ENCODE measurements at regions not wholly inside any gene's neighbourhood (a gene's known extent, or its start where the extent isn't known, plus 50 kb on each side); places are given as distances from the start of the nearest gene placed in this dataset.

GRCh38 chr6:44036699-44037101 lies 90.6 kb downstream of the MRPL14 start:
- DNase-seq (ENCODE audit: low spot score), result no peak
- no peak overlapping the region for H3K4me2 ChIP-seq
- H3K79me2 ChIP-seq, result no peaks in the 10 kb centered on the region
- no peak overlapping the region for H2AFZ ChIP-seq
- no peak overlapping the region for H3K27ac ChIP-seq
- no peak for TF ChIP-seq EZH2phosphoT487 (IDR thresholded peaks at IDR 0.05; ENCODE audit: low read depth, severe bottlenecking, unreplicated experiment)
- no peak for TF ChIP-seq EZH2 (IDR thresholded peaks at IDR 0.05; ENCODE audit: borderline replicate concordance)
- TF ChIP-seq, protein P1, sequence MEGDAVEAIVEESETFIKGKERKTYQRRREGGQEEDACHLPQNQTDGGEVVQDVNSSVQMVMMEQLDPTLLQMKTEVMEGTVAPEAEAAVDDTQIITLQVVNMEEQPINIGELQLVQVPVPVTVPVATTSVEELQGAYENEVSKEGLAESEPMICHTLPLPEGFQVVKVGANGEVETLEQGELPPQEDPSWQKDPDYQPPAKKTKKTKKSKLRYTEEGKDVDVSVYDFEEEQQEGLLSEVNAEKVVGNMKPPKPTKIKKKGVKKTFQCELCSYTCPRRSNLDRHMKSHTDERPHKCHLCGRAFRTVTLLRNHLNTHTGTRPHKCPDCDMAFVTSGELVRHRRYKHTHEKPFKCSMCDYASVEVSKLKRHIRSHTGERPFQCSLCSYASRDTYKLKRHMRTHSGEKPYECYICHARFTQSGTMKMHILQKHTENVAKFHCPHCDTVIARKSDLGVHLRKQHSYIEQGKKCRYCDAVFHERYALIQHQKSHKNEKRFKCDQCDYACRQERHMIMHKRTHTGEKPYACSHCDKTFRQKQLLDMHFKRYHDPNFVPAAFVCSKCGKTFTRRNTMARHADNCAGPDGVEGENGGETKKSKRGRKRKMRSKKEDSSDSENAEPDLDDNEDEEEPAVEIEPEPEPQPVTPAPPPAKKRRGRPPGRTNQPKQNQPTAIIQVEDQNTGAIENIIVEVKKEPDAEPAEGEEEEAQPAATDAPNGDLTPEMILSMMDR (IDR thresholded peaks at IDR 0.05; ENCODE audit: poor library complexity), result no peak
- no peaks in the 10 kb centered on the region for H3K9me2 ChIP-seq (replicated peaks; ENCODE audit: insufficient read depth)
- WGBS (ENCODE audit: low lambda C conversion rate, missing lambda C conversion rate), result 93% methylated on average over 9 of the region's 9 CpGs
- H3K9me3 ChIP-seq (ENCODE audit: low read depth), result no peaks in the 10 kb centered on the region
- no peaks in the 10 kb centered on the region for H4K20me1 ChIP-seq (ENCODE audit: insufficient read depth, poor library complexity, severe bottlenecking)
- peaks cover 1% of the 10 kb centered on the region for H3K4me1 ChIP-seq (ENCODE audit: insufficient read depth)
- H3K27me3 ChIP-seq, result no peaks in the 10 kb centered on the region
- H3K36me3 ChIP-seq (replicated peaks; ENCODE audit: insufficient read depth, low read depth), result no peaks in the 10 kb centered on the region
- no peak overlapping the region for H3K4me3 ChIP-seq

DNA sequence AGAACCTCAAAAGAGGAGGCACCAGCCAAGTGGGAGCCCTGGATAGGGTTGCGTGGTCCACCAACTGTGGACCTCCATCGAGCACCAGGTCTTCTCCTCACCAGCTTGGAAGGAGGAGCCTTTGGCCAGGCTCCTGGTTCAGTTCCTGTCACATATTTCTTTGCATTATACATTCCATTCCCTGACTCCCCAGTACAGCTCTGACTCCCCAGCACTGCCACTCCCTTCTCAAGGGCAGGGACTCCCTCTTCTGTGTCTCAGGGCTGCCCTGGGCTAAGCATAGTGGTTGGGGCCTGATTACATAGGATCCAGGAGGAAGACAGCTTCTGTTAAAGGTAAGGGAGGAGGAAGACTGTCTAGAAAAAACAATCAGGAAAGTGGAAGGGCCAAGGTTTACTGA lies 91.1 kb downstream of the MRPL14 start:
- no peak for DNase-seq (ENCODE audit: low spot score)
- H3K4me2 ChIP-seq, result no peak overlapping the region
- no peaks in the 10 kb centered on the region for H3K9me2 ChIP-seq (replicated peaks; ENCODE audit: insufficient read depth)
- H2AFZ ChIP-seq, result no peak overlapping the region
- H3K4me1 ChIP-seq (ENCODE audit: insufficient read depth), result no peaks in the 10 kb centered on the region
- WGBS (ENCODE audit: low lambda C conversion rate, missing lambda C conversion rate), result 100% methylated on average over 2 of the region's 2 CpGs
- no peaks in the 10 kb centered on the region for H4K20me1 ChIP-seq (ENCODE audit: insufficient read depth, poor library complexity, severe bottlenecking)
- H3K27me3 ChIP-seq, result no peaks in the 10 kb centered on the region
- TF ChIP-seq, protein P1 (IDR thresholded peaks at IDR 0.05; ENCODE audit: poor library complexity), result no peak
- no peak for TF ChIP-seq EZH2 (IDR thresholded peaks at IDR 0.05; ENCODE audit: borderline replicate concordance)
- TF ChIP-seq EZH2phosphoT487 (IDR thresholded peaks at IDR 0.05; ENCODE audit: low read depth, severe bottlenecking, unreplicated experiment), result no peak
- no peaks in the 10 kb centered on the region for H3K79me2 ChIP-seq
- no peaks in the 10 kb centered on the region for H3K36me3 ChIP-seq (replicated peaks; ENCODE audit: insufficient read depth, low read depth)
- H3K27ac ChIP-seq, result no peak overlapping the region
- no peaks in the 10 kb centered on the region for H3K9me3 ChIP-seq (ENCODE audit: low read depth)
- H3K4me3 ChIP-seq, result no peak overlapping the region

DNA sequence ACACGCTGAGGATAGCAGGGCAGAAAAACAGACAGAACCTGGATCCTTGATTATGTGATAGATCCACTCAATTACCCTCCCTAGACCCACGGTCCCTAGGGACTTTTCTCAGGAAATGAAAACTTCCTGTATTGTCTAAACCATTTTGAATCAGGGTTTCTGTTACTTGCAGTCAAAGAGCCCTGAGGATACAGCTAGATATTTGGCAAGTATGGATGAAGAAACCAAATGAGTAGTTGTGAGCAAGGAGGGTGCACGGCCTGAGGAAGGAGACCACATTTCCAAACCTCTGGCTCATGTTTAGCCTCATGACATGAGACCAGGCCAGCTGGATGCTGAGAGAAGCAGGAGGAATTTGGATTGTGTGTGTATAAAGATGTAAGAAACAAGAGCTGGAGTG lies 91.6 kb downstream of the MRPL14 start:
- Histone ChIP-seq H2AFZ (no peak overlapping the region), H3K36me3 (replicated peaks; ENCODE audit: insufficient read depth, low read depth) (no peaks in the 10 kb centered on the region), H3K27me3 (no peaks in the 10 kb centered on the region), H3K9me3 (ENCODE audit: low read depth) (no peaks in the 10 kb centered on the region), H3K4me1 (ENCODE audit: insufficient read depth) (no peaks in the 10 kb centered on the region), H3K79me2 (no peaks in the 10 kb centered on the region), H4K20me1 (ENCODE audit: insufficient read depth, poor library complexity, severe bottlenecking) (no peaks in the 10 kb centered on the region), H3K27ac (no peak overlapping the region), H3K4me3 (no peak overlapping the region), H3K9me2 (replicated peaks; ENCODE audit: insufficient read depth) (no peaks in the 10 kb centered on the region), H3K4me2 (no peak overlapping the region)
- TF ChIP-seq EZH2phosphoT487 (IDR thresholded peaks at IDR 0.05; ENCODE audit: low read depth, severe bottlenecking, unreplicated experiment), result no peak
- TF ChIP-seq EZH2 (IDR thresholded peaks at IDR 0.05; ENCODE audit: borderline replicate concordance), result no peak
- TF ChIP-seq, protein P1 (IDR thresholded peaks at IDR 0.05; ENCODE audit: poor library complexity), result no peak
- 81% methylated on average over 3 of the region's 3 CpGs for WGBS (ENCODE audit: low lambda C conversion rate, missing lambda C conversion rate)
- no peak for DNase-seq (ENCODE audit: low spot score)

DNA sequence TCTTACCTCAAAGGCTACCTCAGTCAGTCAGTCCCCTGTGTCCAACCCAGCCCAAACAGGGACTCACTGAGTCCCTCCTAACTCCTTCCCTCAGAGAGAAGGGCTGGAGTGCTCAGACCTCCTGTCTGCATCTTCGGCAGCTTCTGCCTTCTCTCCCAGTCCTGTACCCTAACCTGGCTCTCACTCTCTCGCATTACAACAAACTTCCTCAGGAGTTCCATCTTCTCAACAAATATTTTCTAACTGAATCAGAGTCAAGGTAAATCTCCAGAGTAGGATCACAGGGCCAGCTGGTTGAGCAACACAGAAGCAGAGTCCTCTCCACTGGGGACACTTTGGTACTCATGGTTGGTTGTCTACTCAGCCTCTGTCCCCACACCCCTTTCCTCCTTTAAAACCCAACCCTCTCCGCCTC lies 92.3 kb downstream of the MRPL14 start:
- no peak for DNase-seq (ENCODE audit: low spot score)
- 83% methylated on average over 3 of the region's 3 CpGs for WGBS (ENCODE audit: low lambda C conversion rate, missing lambda C conversion rate)
- TF ChIP-seq EZH2 (IDR thresholded peaks at IDR 0.05; ENCODE audit: borderline replicate concordance) (no peak), EZH2phosphoT487 (IDR thresholded peaks at IDR 0.05; ENCODE audit: low read depth, severe bottlenecking, unreplicated experiment) (no peak)
- TF ChIP-seq, protein P1 (IDR thresholded peaks at IDR 0.05; ENCODE audit: poor library complexity), result no peak
- Histone ChIP-seq H3K27ac (no peak overlapping the region), H3K9me2 (replicated peaks; ENCODE audit: insufficient read depth) (no peaks in the 10 kb centered on the region), H3K4me3 (no peak overlapping the region), H3K79me2 (no peaks in the 10 kb centered on the region), H4K20me1 (ENCODE audit: insufficient read depth, poor library complexity, severe bottlenecking) (no peaks in the 10 kb centered on the region), H3K9me3 (ENCODE audit: low read depth) (no peaks in the 10 kb centered on the region), H3K36me3 (replicated peaks; ENCODE audit: insufficient read depth, low read depth) (no peaks in the 10 kb centered on the region), H2AFZ (no peak overlapping the region), H3K4me2 (no peak overlapping the region), H3K4me1 (ENCODE audit: insufficient read depth) (no peaks in the 10 kb centered on the region), H3K27me3 (no peaks in the 10 kb centered on the region)

All from hepatocyte (in vitro differentiated cells).